Karpas-422 (cell line): ENCODE measurements at regions not wholly inside any gene's neighbourhood (a gene's known extent, or its start where the extent isn't known, plus 50 kb on each side); places are given as distances from the start of the nearest gene placed in this dataset.

Experiments
- DNase-seq: peaks from one replicate; pipeline ENCODE4 v3.0.0-alpha.2; 2015
- H2AFZ ChIP-seq: fragments of 200-600 bp; sonication (generic); 2 replicates; pipeline ENCODE4 v1.6.1; 2014; ENCODE audit warnings: antibody characterized with exemption, low read length, mixed read lengths
- H3K27ac ChIP-seq: fragments of 200-600 bp; sonication (generic); 2 replicates; pipeline ENCODE4 v1.5.1; 2014; ENCODE audit warnings: mild to moderate bottlenecking, low read length, moderate library complexity
- H3K27me3 ChIP-seq: fragments of 200-600 bp; sonication (generic); 2 replicates; pipeline ENCODE4 v1.6.1; 2014; ENCODE audit warnings: low read length, mixed read lengths
- H3K36me3 ChIP-seq: fragments of 200-600 bp; sonication (generic); 2 replicates; pipeline ENCODE4 v1.6.1; 2014; ENCODE audit warnings: low read length, mixed read lengths; ENCODE audit not compliant: insufficient read depth
- H3K4me1 ChIP-seq: fragments of 200-600 bp; sonication (generic); 2 replicates; pipeline ENCODE4 v1.6.1; 2014; ENCODE audit warnings: mild to moderate bottlenecking, low read length, mixed read lengths
- H3K4me2 ChIP-seq: fragments of 200-600 bp; sonication (generic); 2 replicates; pipeline ENCODE4 v1.6.1; 2014; ENCODE audit warnings: low read length, low read depth, mild to moderate bottlenecking; ENCODE audit not compliant: poor library complexity, severe bottlenecking
- H3K4me3 ChIP-seq: fragments of 200-600 bp; sonication (generic); 2 replicates; pipeline ENCODE4 v1.5.1; 2014; ENCODE audit warnings: mild to moderate bottlenecking, antibody characterized with exemption, low read length, mixed read lengths
- H3K79me2 ChIP-seq: fragments of 200-600 bp; sonication (generic); 2 replicates; pipeline ENCODE4 v1.6.1; 2014; ENCODE audit warnings: mild to moderate bottlenecking, low read length, mixed read lengths
- H3K9ac ChIP-seq: fragments of 200-600 bp; sonication (generic); 2 replicates; pipeline ENCODE4 v1.6.0; 2014; ENCODE audit warnings: low read length
- H3K9me2 ChIP-seq: fragments of 200-600 bp; sonication (generic), shearing (Covaris generic); replicated peaks from 2 replicates; pipeline ENCODE4 v1.6.0; 2014; ENCODE audit warnings: mild to moderate bottlenecking, low read length, moderate library complexity; ENCODE audit not compliant: insufficient read depth
- H3K9me3 ChIP-seq: fragments of 300-700, 200-600 bp; sonication (generic); 2 replicates; pipeline ENCODE4 v1.6.1; 2014; ENCODE audit warnings: low read length, mixed read lengths
- H4K20me1 ChIP-seq: fragments of 200-600 bp; sonication (generic); 2 replicates; pipeline ENCODE4 v1.6.1; 2014; ENCODE audit warnings: mild to moderate bottlenecking, antibody characterized with exemption, low read length, low read depth; ENCODE audit not compliant: insufficient read depth

GRCh38 chr5:2653991-2654390 lies 97.5 kb downstream of the IRX2 start:
- Histone ChIP-seq H3K9ac (no peak overlapping the region), H3K9me3 (peaks cover 3% of the 10 kb centered on the region; the same call in 1 of the 2 replicates), H3K79me2 (no peaks in the 10 kb centered on the region), H3K4me2 (no peak overlapping the region), H3K27me3 (no peaks in the 10 kb centered on the region), H3K4me3 (no peak overlapping the region), H3K36me3 (no peaks in the 10 kb centered on the region), H4K20me1 (no peaks in the 10 kb centered on the region), H3K9me2 (no peaks in the 10 kb centered on the region; the same call in 1 of the 2 replicates), H2AFZ (no peak overlapping the region), H3K4me1 (no peaks in the 10 kb centered on the region), H3K27ac (no peak overlapping the region)
- DNase-seq, result no peak

- no peak overlapping the region for H3K27ac ChIP-seq
- no peaks in the 10 kb centered on the region for H3K79me2 ChIP-seq
- no peak overlapping the region for H3K4me2 ChIP-seq
- H3K9ac ChIP-seq, result no peak overlapping the region
- H2AFZ ChIP-seq, result no peak overlapping the region
- H3K9me2 ChIP-seq, result no peaks in the 10 kb centered on the region; the same call in 1 of the 2 replicates
- H3K4me1 ChIP-seq, result no peaks in the 10 kb centered on the region
- H3K36me3 ChIP-seq, result no peaks in the 10 kb centered on the region
- H3K9me3 ChIP-seq, result peaks cover 3% of the 10 kb centered on the region; the same call in 1 of the 2 replicates
- no peaks in the 10 kb centered on the region for H4K20me1 ChIP-seq
- DNase-seq, result no peak
- H3K4me3 ChIP-seq, result no peak overlapping the region
- H3K27me3 ChIP-seq, result no peaks in the 10 kb centered on the region
Measured at GRCh38 chr5:2651116-2651515, 100.4 kb downstream of the IRX2 start.

GRCh38 chr5:2642684-2643345 lies 108.7 kb downstream of the IRX2 start:
- H3K79me2 ChIP-seq, result no peaks in the 10 kb centered on the region

GRCh38 chr5:2640717-2641116 lies 110.8 kb downstream of the IRX2 start:
- Histone ChIP-seq H3K4me1 (no peaks in the 10 kb centered on the region), H3K27me3 (no peaks in the 10 kb centered on the region), H2AFZ (no peak overlapping the region), H3K27ac (no peak overlapping the region), H3K9me3 (no peaks in the 10 kb centered on the region), H3K9me2 (no peaks in the 10 kb centered on the region), H3K4me3 (no peak overlapping the region), H3K79me2 (no peaks in the 10 kb centered on the region), H3K4me2 (no peak overlapping the region), H3K9ac (no peak overlapping the region), H4K20me1 (no peaks in the 10 kb centered on the region), H3K36me3 (no peaks in the 10 kb centered on the region)
- no peak for DNase-seq

More at GRCh38 chr5:2642684-2643345, 108.7 kb downstream of the IRX2 start:
- no peak for DNase-seq
- Histone ChIP-seq H3K4me1 (no peaks in the 10 kb centered on the region), H4K20me1 (no peaks in the 10 kb centered on the region), H3K36me3 (no peaks in the 10 kb centered on the region), H3K9me2 (no peaks in the 10 kb centered on the region), H3K27me3 (no peaks in the 10 kb centered on the region), H3K9me3 (no peaks in the 10 kb centered on the region), H3K27ac (no peak overlapping the region), H3K4me3 (no peak overlapping the region), H3K4me2 (no peak overlapping the region), H3K9ac (no peak overlapping the region), H2AFZ (no peak overlapping the region)

GRCh38 chr5:2639425-2639824 lies 112.1 kb downstream of the IRX2 start:
- H3K4me1 ChIP-seq, result no peaks in the 10 kb centered on the region
- no peaks in the 10 kb centered on the region for H3K9me2 ChIP-seq
- no peaks in the 10 kb centered on the region for H3K79me2 ChIP-seq

GRCh38 chr5:2634399-2635176 lies 116.9 kb downstream of the IRX2 start:
- Histone ChIP-seq H3K79me2 (no peaks in the 10 kb centered on the region), H3K4me1 (no peaks in the 10 kb centered on the region), H2AFZ (no peak overlapping the region), H3K4me3 (no peak overlapping the region), H4K20me1 (no peaks in the 10 kb centered on the region), H3K27ac (no peak overlapping the region), H3K36me3 (no peaks in the 10 kb centered on the region), H3K27me3 (no peaks in the 10 kb centered on the region; the same call in 1 of the 2 replicates), H3K9me3 (no peaks in the 10 kb centered on the region), H3K9ac (no peak overlapping the region), H3K4me2 (no peak overlapping the region), H3K9me2 (no peaks in the 10 kb centered on the region)
- DNase-seq, result no peak

More at GRCh38 chr5:2639425-2639824, 112.1 kb downstream of the IRX2 start:
- Histone ChIP-seq H3K9ac (no peak overlapping the region), H3K4me2 (no peak overlapping the region), H4K20me1 (no peaks in the 10 kb centered on the region), H3K9me3 (no peaks in the 10 kb centered on the region), H3K27me3 (no peaks in the 10 kb centered on the region), H2AFZ (no peak overlapping the region), H3K27ac (no peak overlapping the region), H3K4me3 (no peak overlapping the region), H3K36me3 (no peaks in the 10 kb centered on the region)
- DNase-seq, result no peak

GRCh38 chr5:2633992-2634391 lies 117.5 kb downstream of the IRX2 start:
- no peak overlapping the region for H3K4me3 ChIP-seq

GRCh38 chr5:2631758-2632157 lies 119.7 kb downstream of the IRX2 start:
- H3K27ac ChIP-seq, result no peak overlapping the region
- H3K9me2 ChIP-seq, result no peaks in the 10 kb centered on the region
- no peaks in the 10 kb centered on the region; the same call in 1 of the 2 replicates for H3K27me3 ChIP-seq
- no peaks in the 10 kb centered on the region for H3K4me1 ChIP-seq
- H3K4me3 ChIP-seq, result no peak overlapping the region
- no peaks in the 10 kb centered on the region for H3K9me3 ChIP-seq
- no peaks in the 10 kb centered on the region for H4K20me1 ChIP-seq
- no peaks in the 10 kb centered on the region for H3K79me2 ChIP-seq
- no peak for DNase-seq
- no peak overlapping the region for H3K9ac ChIP-seq
- H3K36me3 ChIP-seq, result no peaks in the 10 kb centered on the region
- no peak overlapping the region for H3K4me2 ChIP-seq
- no peak overlapping the region for H2AFZ ChIP-seq

More at GRCh38 chr5:2633992-2634391, 117.5 kb downstream of the IRX2 start:
- Histone ChIP-seq H4K20me1 (no peaks in the 10 kb centered on the region), H3K9me2 (no peaks in the 10 kb centered on the region), H3K27ac (no peak overlapping the region), H3K36me3 (no peaks in the 10 kb centered on the region), H3K9me3 (no peaks in the 10 kb centered on the region), H2AFZ (no peak overlapping the region), H3K79me2 (no peaks in the 10 kb centered on the region), H3K4me2 (no peak overlapping the region), H3K4me1 (no peaks in the 10 kb centered on the region), H3K9ac (no peak overlapping the region), H3K27me3 (no peaks in the 10 kb centered on the region; the same call in 1 of the 2 replicates)
- no peak for DNase-seq
